ENCODE measurements at regions not wholly inside any gene's neighbourhood (a gene's known extent, or its start where the extent isn't known, plus 50 kb on each side); places are given as distances from the start of the nearest gene placed in this dataset.
A peak's percentile ranks its signal among the peaks of the same experiment; 100 is the strongest.

DNA sequence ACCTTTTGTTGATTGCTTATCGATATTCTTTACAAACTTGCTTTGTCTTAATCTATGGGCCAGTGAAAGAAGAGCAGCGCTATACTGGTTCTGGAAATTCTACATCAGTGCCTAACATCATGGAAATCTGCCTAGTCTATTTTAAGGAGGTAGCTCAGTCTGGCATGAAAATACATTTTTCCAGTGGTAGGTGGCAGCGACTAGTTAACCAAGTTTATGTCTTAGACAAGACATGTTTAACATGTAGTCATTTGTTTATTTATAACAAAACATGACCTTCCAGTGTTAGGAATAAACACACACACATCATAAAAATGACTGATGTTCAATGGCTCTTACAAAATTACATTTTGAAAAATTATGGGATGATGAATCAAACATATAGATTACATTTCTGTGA is 336.0 kb upstream of the SOX5 start:
- Histone ChIP-seq H3K79me2 (ENCODE audit: low read depth) (no peaks in the 10 kb centered on the region), H3F3A (ENCODE audit: low read depth) (peaks cover 17% of the 10 kb centered on the region), H3K4me2 (no peak overlapping the region), H3K36me3 (no peaks in the 10 kb centered on the region), H2AFZ (replicated peaks) (no peak overlapping the region), H3K27me3 (no peaks in the 10 kb centered on the region), H3K9ac (no peak overlapping the region), H3K9me3 (ENCODE audit: low read depth) (no peaks in the 10 kb centered on the region), H4K20me1 (ENCODE audit: low read depth) (no peaks in the 10 kb centered on the region), H3K4me1 (peaks cover 51% of the 10 kb centered on the region), H3K4me3 (no peak overlapping the region), H3K27ac (no peak overlapping the region)
- no peak for DNase-seq (ENCODE audit: low spot score)
- Mint-ChIP-seq H3K36me3 (peaks cover 20% of the 10 kb centered on the region), H3K4me1 (peaks cover 41% of the 10 kb centered on the region), H3K27ac (no peak overlapping the region), H3K9me3 (peaks cover 10% of the 10 kb centered on the region), H3K4me3 (no peak overlapping the region), H3K27me3 (ENCODE audit: insufficient read depth, low read depth) (no peaks in the 10 kb centered on the region)
- TF ChIP-seq, protein P1, sequence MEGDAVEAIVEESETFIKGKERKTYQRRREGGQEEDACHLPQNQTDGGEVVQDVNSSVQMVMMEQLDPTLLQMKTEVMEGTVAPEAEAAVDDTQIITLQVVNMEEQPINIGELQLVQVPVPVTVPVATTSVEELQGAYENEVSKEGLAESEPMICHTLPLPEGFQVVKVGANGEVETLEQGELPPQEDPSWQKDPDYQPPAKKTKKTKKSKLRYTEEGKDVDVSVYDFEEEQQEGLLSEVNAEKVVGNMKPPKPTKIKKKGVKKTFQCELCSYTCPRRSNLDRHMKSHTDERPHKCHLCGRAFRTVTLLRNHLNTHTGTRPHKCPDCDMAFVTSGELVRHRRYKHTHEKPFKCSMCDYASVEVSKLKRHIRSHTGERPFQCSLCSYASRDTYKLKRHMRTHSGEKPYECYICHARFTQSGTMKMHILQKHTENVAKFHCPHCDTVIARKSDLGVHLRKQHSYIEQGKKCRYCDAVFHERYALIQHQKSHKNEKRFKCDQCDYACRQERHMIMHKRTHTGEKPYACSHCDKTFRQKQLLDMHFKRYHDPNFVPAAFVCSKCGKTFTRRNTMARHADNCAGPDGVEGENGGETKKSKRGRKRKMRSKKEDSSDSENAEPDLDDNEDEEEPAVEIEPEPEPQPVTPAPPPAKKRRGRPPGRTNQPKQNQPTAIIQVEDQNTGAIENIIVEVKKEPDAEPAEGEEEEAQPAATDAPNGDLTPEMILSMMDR (IDR thresholded peaks at IDR 0.05): no peak
- no peak for TF ChIP-seq EZH2phosphoT487 (IDR thresholded peaks at IDR 0.05)
- TF ChIP-seq EZH2 (IDR thresholded peaks at IDR 0.05): no peak

DNA sequence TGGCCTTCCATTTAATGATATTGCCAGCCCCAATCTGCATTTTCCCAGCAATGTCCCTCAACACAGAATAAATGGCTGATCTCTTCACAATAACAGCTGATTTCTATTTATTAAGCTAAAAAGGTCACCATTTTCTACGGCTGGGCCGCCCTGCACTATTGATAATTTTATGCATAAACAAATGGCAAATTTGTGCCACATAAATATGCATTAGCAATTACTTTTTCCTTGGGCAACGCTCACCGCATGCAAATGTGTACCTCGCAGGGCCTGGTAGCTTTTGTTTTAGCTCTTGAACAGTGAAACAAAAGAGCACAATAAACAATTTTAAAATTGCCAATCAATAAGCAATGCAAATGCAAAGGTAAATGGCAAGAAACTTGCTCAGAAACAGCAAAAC is 331.9 kb upstream of the SOX5 start:
- peak overlapping the region; percentile 61 for H3K27ac ChIP-seq
- no peak overlapping the region for H3K9ac ChIP-seq
- H3K36me3 ChIP-seq: no peaks in the 10 kb centered on the region
- no peak for DNase-seq (ENCODE audit: low spot score)
- Mint-ChIP-seq H3K4me3 (no peak overlapping the region), H3K27ac (no peak overlapping the region), H3K27me3 (ENCODE audit: insufficient read depth, low read depth) (no peaks in the 10 kb centered on the region), H3K4me1 (peaks cover 37% of the 10 kb centered on the region), H3K36me3 (peaks cover 16% of the 10 kb centered on the region), H3K9me3 (peaks cover 4% of the 10 kb centered on the region)
- no peaks in the 10 kb centered on the region for H3K27me3 ChIP-seq
- H3F3A ChIP-seq (ENCODE audit: low read depth): peaks cover 29% of the 10 kb centered on the region
- no peak overlapping the region for H3K4me3 ChIP-seq
- TF ChIP-seq, protein P1 (IDR thresholded peaks at IDR 0.05): no peak
- TF ChIP-seq EZH2 (IDR thresholded peaks at IDR 0.05): no peak
- no peak for TF ChIP-seq EZH2phosphoT487 (IDR thresholded peaks at IDR 0.05)
- H3K79me2 ChIP-seq (ENCODE audit: low read depth): no peaks in the 10 kb centered on the region
- H3K4me1 ChIP-seq: peaks cover 57% of the 10 kb centered on the region
- H2AFZ ChIP-seq (replicated peaks): peak overlapping the region; percentile 79
- H3K4me2 ChIP-seq: peak overlapping the region; percentile 49
- H4K20me1 ChIP-seq (ENCODE audit: low read depth): no peaks in the 10 kb centered on the region
- no peaks in the 10 kb centered on the region for H3K9me3 ChIP-seq (ENCODE audit: low read depth)

DNA sequence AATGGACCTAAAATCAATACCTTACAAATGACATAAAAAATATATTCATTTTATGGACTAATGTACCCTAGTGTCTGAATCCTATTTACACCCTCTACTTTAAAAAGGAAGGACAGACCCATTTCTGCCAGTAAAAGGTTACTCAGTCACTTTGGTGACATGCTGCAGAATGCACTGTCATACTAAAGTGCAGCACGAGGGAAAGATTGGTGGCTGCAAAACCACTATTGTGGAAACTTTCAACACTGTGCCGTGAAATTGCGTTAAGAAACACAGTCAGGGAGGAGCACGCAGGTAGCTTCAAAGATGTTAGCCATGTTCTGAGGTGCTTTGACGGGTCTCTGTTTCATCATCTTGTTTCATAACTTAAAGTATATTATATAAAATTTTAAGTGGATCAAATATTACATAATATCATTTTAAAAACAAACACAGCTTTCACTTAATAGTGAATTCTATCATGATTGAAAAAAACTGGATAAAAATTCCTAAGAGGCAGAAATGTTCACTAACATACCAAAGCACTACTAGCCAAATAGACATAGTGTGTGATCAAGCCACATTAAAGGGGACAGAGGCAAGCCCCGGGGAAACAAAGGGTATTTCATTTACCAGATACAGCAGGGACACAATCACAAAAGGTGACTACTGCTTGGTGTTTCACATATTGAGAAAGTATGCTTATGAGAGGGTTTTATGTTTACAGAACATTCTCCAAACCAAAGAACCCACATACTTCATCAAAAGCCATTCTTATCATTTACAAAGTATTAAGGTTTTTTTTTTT is 330.8 kb upstream of the SOX5 start:
- DNase-seq (ENCODE audit: low spot score): no peak
- H3K27me3 ChIP-seq: no peaks in the 10 kb centered on the region
- H3K36me3 ChIP-seq: no peaks in the 10 kb centered on the region
- peak overlapping the region; percentile 28 for H2AFZ ChIP-seq (replicated peaks)
- H3K36me3 Mint-ChIP-seq: peaks cover 13% of the 10 kb centered on the region
- peak overlapping the region; percentile 49 for H3K4me2 ChIP-seq
- peak overlapping the region; percentile 43 for H3K27ac ChIP-seq
- no peak overlapping the region for H3K4me3 Mint-ChIP-seq
- H3K4me1 Mint-ChIP-seq: peaks cover 39% of the 10 kb centered on the region
- H3K9me3 Mint-ChIP-seq: peaks cover 4% of the 10 kb centered on the region
- H3K4me1 ChIP-seq: peaks cover 61% of the 10 kb centered on the region
- no peak overlapping the region for H3K9ac ChIP-seq
- H3K27me3 Mint-ChIP-seq (ENCODE audit: insufficient read depth, low read depth): no peaks in the 10 kb centered on the region
- no peak overlapping the region for H3K27ac Mint-ChIP-seq
- H3K4me3 ChIP-seq: no peak overlapping the region
- H3F3A ChIP-seq (ENCODE audit: low read depth): peaks cover 30% of the 10 kb centered on the region
- no peaks in the 10 kb centered on the region for H3K79me2 ChIP-seq (ENCODE audit: low read depth)
- H4K20me1 ChIP-seq (ENCODE audit: low read depth): no peaks in the 10 kb centered on the region
- TF ChIP-seq, protein P1 (IDR thresholded peaks at IDR 0.05): no peak
- TF ChIP-seq EZH2phosphoT487 (IDR thresholded peaks at IDR 0.05) (no peak), EZH2 (IDR thresholded peaks at IDR 0.05) (no peak)
- H3K9me3 ChIP-seq (ENCODE audit: low read depth): no peaks in the 10 kb centered on the region

All from neural progenitor cell (in vitro differentiated cells).